ENCODE measurements at regions not wholly inside any gene's neighbourhood (a gene's known extent, or its start where the extent isn't known, plus 50 kb on each side); places are given as distances from the start of the nearest gene placed in this dataset.

GRCh38 chr13:50369646-50370045 is 354.4 kb downstream of the KCNRG start:
- Mint-ChIP-seq H3K4me1 (peaks cover 6 to 26% (median 18%) of the 10 kb centered on the region in 7 donors), H3K9me3 (peaks cover 0 to 4% (median 0%) of the 10 kb centered on the region in 11 donors), H3K4me3 (no peak overlapping the region), H3K36me3 (peaks cover 0 to 8% (median 0%) of the 10 kb centered on the region in 5 donors), H3K27me3 (peaks cover 0 to 71% (median 17%) of the 10 kb centered on the region in 5 donors), H3K27ac (no peak overlapping the region)
- Histone ChIP-seq H3K27me3 (ENCODE audit: control insufficient read depth in 2 of 2, insufficient read depth in 2 of 2, low read length in 2 of 2) (no peaks in the 10 kb centered on the region), H3K27ac (ENCODE audit: low read depth, low read length) (no peak overlapping the region), H3K4me3 (ENCODE audit: low read length) (no peak overlapping the region), H3K4me1 (ENCODE audit: control insufficient read depth in 2 of 2, insufficient read depth in 2 of 2, low read length in 2 of 2) (peaks cover 6 to 27% of the 10 kb centered on the region in 2 donors), H3K9me3 (ENCODE audit: control insufficient read depth in 2 of 3, low read length in 3 of 3) (no peaks in the 10 kb centered on the region), H3K36me3 (ENCODE audit: control insufficient read depth in 2 of 3, insufficient read depth in 3 of 3, low read length in 3 of 3) (no peaks in the 10 kb centered on the region)
- ChIA-PET CTCF (no interaction called here), POLR2A (interaction anchor here (0.8 kb wide), 1 partner anchor 1093 kb away, joined by 3 read pairs; no protein-coding TSS in a partner anchor)
- no peak for DNase-seq
- ATAC-seq = no peak
- intact Hi-C loops (cut with micrococcal nuclease) = loop anchor here (5.0 to 10.0 kb wide), 3 partner anchors 145 to 372 kb away; partner anchors contain the start of gene TRIM13 (in 1 of the 2)

GRCh38 chr13:50370303-50370950 is 355.2 kb downstream of the KCNRG start:
- DNase-seq = no peak
- intact Hi-C loops (cut with micrococcal nuclease) = no loop called here
- Histone ChIP-seq H3K9me3 (ENCODE audit: control insufficient read depth in 2 of 3, low read length in 3 of 3) (no peaks in the 10 kb centered on the region), H3K27ac (ENCODE audit: low read depth, low read length) (no peak overlapping the region), H3K36me3 (ENCODE audit: control insufficient read depth in 2 of 3, insufficient read depth in 3 of 3, low read length in 3 of 3) (no peaks in the 10 kb centered on the region), H3K4me1 (ENCODE audit: control insufficient read depth in 2 of 2, insufficient read depth in 2 of 2, low read length in 2 of 2) (peaks cover under 1 to 19% of the 10 kb centered on the region in 2 donors), H3K27me3 (ENCODE audit: control insufficient read depth in 2 of 2, insufficient read depth in 2 of 2, low read length in 2 of 2) (no peaks in the 10 kb centered on the region), H3K4me3 (ENCODE audit: low read length) (no peak overlapping the region)
- peaks cover 0 to 4% (median 0%) of the 10 kb centered on the region in 11 donors for H3K9me3 Mint-ChIP-seq
- H3K27me3 Mint-ChIP-seq = peaks cover 0 to 67% (median 18%) of the 10 kb centered on the region in 5 donors
- CTCF ChIA-PET = no interaction called here
- H3K36me3 Mint-ChIP-seq = peaks cover 0 to 5% (median 0%) of the 10 kb centered on the region in 5 donors
- no peak overlapping the region for H3K27ac Mint-ChIP-seq
- ATAC-seq = peak; percentile 49
- H3K4me1 Mint-ChIP-seq = peaks cover 6 to 19% (median 12%) of the 10 kb centered on the region in 7 donors
- no peak overlapping the region for H3K4me3 Mint-ChIP-seq
- POLR2A ChIA-PET = no interaction called here

- Mint-ChIP-seq H3K27me3 (peaks cover 6 to 71% (median 26%) of the 10 kb centered on the region in 5 donors), H3K4me3 (no peak overlapping the region)
- intact Hi-C loops (cut with micrococcal nuclease) = no loop called here
Observed at GRCh38 chr13:50374517-50374916, 359.3 kb downstream of the KCNRG start.

GRCh38 chr13:50375792-50376191 is 360.5 kb downstream of the KCNRG start:
- H3K27ac Mint-ChIP-seq = no peak overlapping the region
- CTCF ChIA-PET = interaction anchor here (0.7 kb wide), 1 partner anchor 21 kb away, joined by 6 read pairs; no protein-coding TSS in a partner anchor

More at GRCh38 chr13:50374517-50374916, 359.3 kb downstream of the KCNRG start:
- H3K27ac Mint-ChIP-seq = no peak overlapping the region
- no peaks in the 10 kb centered on the region for H3K9me3 ChIP-seq (ENCODE audit: control insufficient read depth in 2 of 3, low read length in 3 of 3)
- no peak overlapping the region for H3K4me3 ChIP-seq (ENCODE audit: low read length)
- no peaks in the 10 kb centered on the region for H3K36me3 ChIP-seq (ENCODE audit: control insufficient read depth in 2 of 3, insufficient read depth in 3 of 3, low read length in 3 of 3)
- no peak for ATAC-seq
- peaks cover 0 to 3% (median 0%) of the 10 kb centered on the region in 11 donors for H3K9me3 Mint-ChIP-seq
- peaks cover 3 to 11% (median 6%) of the 10 kb centered on the region in 7 donors for H3K4me1 Mint-ChIP-seq
- H3K4me1 ChIP-seq (ENCODE audit: control insufficient read depth in 2 of 2, insufficient read depth in 2 of 2, low read length in 2 of 2) = no peaks in the 10 kb centered on the region
- no peak for DNase-seq
- no peaks in the 10 kb centered on the region for H3K36me3 Mint-ChIP-seq
- CTCF ChIA-PET = no interaction called here
- H3K27ac ChIP-seq (ENCODE audit: low read depth, low read length) = no peak overlapping the region
- no peaks in the 10 kb centered on the region for H3K27me3 ChIP-seq (ENCODE audit: control insufficient read depth in 2 of 2, insufficient read depth in 2 of 2, low read length in 2 of 2)
- POLR2A ChIA-PET = no interaction called here

GRCh38 chr13:50376895-50377575 is 361.8 kb downstream of the KCNRG start:
- Histone ChIP-seq H3K36me3 (ENCODE audit: control insufficient read depth in 2 of 3, insufficient read depth in 3 of 3, low read length in 3 of 3) (no peaks in the 10 kb centered on the region), H3K27ac (ENCODE audit: low read depth, low read length) (no peak overlapping the region), H3K9me3 (ENCODE audit: control insufficient read depth in 2 of 3, low read length in 3 of 3) (no peaks in the 10 kb centered on the region), H3K4me1 (ENCODE audit: control insufficient read depth in 2 of 2, insufficient read depth in 2 of 2, low read length in 2 of 2) (no peaks in the 10 kb centered on the region), H3K4me3 (ENCODE audit: low read length) (no peak overlapping the region), H3K27me3 (ENCODE audit: control insufficient read depth in 2 of 2, insufficient read depth in 2 of 2, low read length in 2 of 2) (no peaks in the 10 kb centered on the region)
- Mint-ChIP-seq H3K27ac (no peak overlapping the region), H3K36me3 (peaks cover 4 to 8% (median 5%) of the 10 kb centered on the region in 5 donors), H3K4me1 (peaks cover 3 to 11% (median 6%) of the 10 kb centered on the region in 7 donors), H3K4me3 (peak overlapping the region in 1 of 10 donors; percentile 20), H3K27me3 (peaks cover 4 to 54% (median 17%) of the 10 kb centered on the region in 5 donors), H3K9me3 (peaks cover 4 to 27% (median 13%) of the 10 kb centered on the region in 11 donors)
- ChIA-PET CTCF (no interaction called here), POLR2A (no interaction called here)
- ATAC-seq (no peak), DNase-seq (no peak)
- intact Hi-C loops (cut with micrococcal nuclease) = no loop called here

More at GRCh38 chr13:50375792-50376191, 360.5 kb downstream of the KCNRG start:
- Mint-ChIP-seq H3K4me3 (no peak overlapping the region), H3K4me1 (peaks cover 3 to 11% (median 6%) of the 10 kb centered on the region in 7 donors), H3K27me3 (peaks cover 13 to 64% (median 23%) of the 10 kb centered on the region in 5 donors), H3K36me3 (peaks cover 0 to 5% (median 1%) of the 10 kb centered on the region in 5 donors), H3K9me3 (peaks cover under 1 to 15% (median 7%) of the 10 kb centered on the region in 11 donors)
- ATAC-seq (no peak), DNase-seq (no peak)
- POLR2A ChIA-PET = no interaction called here
- H3K27ac ChIP-seq (ENCODE audit: low read depth, low read length) = no peak overlapping the region
- no peaks in the 10 kb centered on the region for H3K4me1 ChIP-seq (ENCODE audit: control insufficient read depth in 2 of 2, insufficient read depth in 2 of 2, low read length in 2 of 2)
- H3K9me3 ChIP-seq (ENCODE audit: control insufficient read depth in 2 of 3, low read length in 3 of 3) = no peaks in the 10 kb centered on the region
- H3K27me3 ChIP-seq (ENCODE audit: control insufficient read depth in 2 of 2, insufficient read depth in 2 of 2, low read length in 2 of 2) = no peaks in the 10 kb centered on the region
- no peak overlapping the region for H3K4me3 ChIP-seq (ENCODE audit: low read length)
- intact Hi-C loops (cut with micrococcal nuclease) = no loop called here
- no peaks in the 10 kb centered on the region for H3K36me3 ChIP-seq (ENCODE audit: control insufficient read depth in 2 of 3, insufficient read depth in 3 of 3, low read length in 3 of 3)

GRCh38 chr13:50377726-50378270 is 362.6 kb downstream of the KCNRG start:
- ATAC-seq (no peak), DNase-seq (no peak)
- Mint-ChIP-seq H3K4me3 (no peak overlapping the region), H3K36me3 (peaks cover 4 to 8% (median 8%) of the 10 kb centered on the region in 5 donors), H3K4me1 (peaks cover 3 to 11% (median 6%) of the 10 kb centered on the region in 7 donors), H3K27ac (no peak overlapping the region), H3K9me3 (peaks cover 4 to 34% (median 13%) of the 10 kb centered on the region in 11 donors), H3K27me3 (peaks cover 4 to 50% (median 17%) of the 10 kb centered on the region in 5 donors)
- Histone ChIP-seq H3K27me3 (ENCODE audit: control insufficient read depth in 2 of 2, insufficient read depth in 2 of 2, low read length in 2 of 2) (no peaks in the 10 kb centered on the region), H3K9me3 (ENCODE audit: control insufficient read depth in 2 of 3, low read length in 3 of 3) (no peaks in the 10 kb centered on the region), H3K4me1 (ENCODE audit: control insufficient read depth in 2 of 2, insufficient read depth in 2 of 2, low read length in 2 of 2) (no peaks in the 10 kb centered on the region), H3K27ac (ENCODE audit: low read depth, low read length) (no peak overlapping the region), H3K4me3 (ENCODE audit: low read length) (no peak overlapping the region), H3K36me3 (ENCODE audit: control insufficient read depth in 2 of 3, insufficient read depth in 3 of 3, low read length in 3 of 3) (no peaks in the 10 kb centered on the region)
- POLR2A ChIA-PET = no interaction called here
- intact Hi-C loops (cut with micrococcal nuclease) = no loop called here
- CTCF ChIA-PET = no interaction called here

All from naive thymus-derived CD4-positive, alpha-beta T cell (primary cell).